AG10803 (cell line): ENCODE measurements at regions not wholly inside any gene's neighbourhood (a gene's known extent, or its start where the extent isn't known, plus 50 kb on each side); places are given as distances from the start of the nearest gene placed in this dataset.
A peak's percentile ranks its signal among the peaks of the same experiment; 100 is the strongest.

ENCODE experiments used
- DNase-seq: peaks from one replicate; pipeline ENCODE4 v3.0.0; 2010; ENCODE audit warnings: low read depth
- H3K4me3 ChIP-seq: 2 replicates; pipeline ENCODE4 v1.5.1; 2011; ENCODE audit warnings: mild to moderate bottlenecking, low read length, control low read depth
- TF ChIP-seq, protein P1 (sequence below): conservative IDR thresholded peaks from 2 replicates; pipeline ENCODE4 v1.5.1; 2011; ENCODE audit warnings: mild to moderate bottlenecking, low read length, control low read depth, inconsistent platforms

DNA sequence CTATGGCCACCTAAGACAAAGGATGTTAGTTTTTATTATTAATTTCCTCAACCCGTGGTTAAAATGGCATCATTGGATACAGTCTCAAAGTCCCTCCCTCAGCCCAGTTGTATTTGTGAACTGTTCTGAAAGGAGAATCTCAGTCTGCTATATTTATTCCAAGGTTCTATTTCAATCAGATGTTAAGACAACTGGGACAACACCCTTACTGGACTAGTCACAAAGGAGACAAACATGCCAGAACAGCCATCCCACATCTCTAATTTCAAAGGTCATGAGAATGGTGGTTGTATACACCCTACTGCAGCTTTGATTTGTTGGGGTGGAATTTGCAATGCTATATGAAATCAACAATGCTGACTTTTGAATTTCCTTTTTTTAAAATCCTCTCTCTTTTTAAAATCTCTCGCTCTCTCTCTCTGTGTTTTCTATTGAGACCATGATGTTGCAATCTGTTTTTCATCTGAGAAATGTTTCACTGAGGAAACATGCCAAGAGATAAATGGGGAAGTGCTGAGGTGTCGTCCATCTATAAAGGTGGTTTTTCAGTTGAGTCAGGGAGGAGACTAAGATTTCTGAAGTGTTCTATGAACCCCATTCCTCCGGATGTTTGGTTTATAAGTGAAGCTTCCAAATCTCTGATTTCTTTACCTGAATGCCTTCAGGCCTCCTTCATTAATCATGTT, 201.5 kb upstream of the GATB start:
- DNase-seq = no peak
- TF ChIP-seq, protein P1, sequence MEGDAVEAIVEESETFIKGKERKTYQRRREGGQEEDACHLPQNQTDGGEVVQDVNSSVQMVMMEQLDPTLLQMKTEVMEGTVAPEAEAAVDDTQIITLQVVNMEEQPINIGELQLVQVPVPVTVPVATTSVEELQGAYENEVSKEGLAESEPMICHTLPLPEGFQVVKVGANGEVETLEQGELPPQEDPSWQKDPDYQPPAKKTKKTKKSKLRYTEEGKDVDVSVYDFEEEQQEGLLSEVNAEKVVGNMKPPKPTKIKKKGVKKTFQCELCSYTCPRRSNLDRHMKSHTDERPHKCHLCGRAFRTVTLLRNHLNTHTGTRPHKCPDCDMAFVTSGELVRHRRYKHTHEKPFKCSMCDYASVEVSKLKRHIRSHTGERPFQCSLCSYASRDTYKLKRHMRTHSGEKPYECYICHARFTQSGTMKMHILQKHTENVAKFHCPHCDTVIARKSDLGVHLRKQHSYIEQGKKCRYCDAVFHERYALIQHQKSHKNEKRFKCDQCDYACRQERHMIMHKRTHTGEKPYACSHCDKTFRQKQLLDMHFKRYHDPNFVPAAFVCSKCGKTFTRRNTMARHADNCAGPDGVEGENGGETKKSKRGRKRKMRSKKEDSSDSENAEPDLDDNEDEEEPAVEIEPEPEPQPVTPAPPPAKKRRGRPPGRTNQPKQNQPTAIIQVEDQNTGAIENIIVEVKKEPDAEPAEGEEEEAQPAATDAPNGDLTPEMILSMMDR = no peak
- no peak overlapping the region for H3K4me3 ChIP-seq

DNA sequence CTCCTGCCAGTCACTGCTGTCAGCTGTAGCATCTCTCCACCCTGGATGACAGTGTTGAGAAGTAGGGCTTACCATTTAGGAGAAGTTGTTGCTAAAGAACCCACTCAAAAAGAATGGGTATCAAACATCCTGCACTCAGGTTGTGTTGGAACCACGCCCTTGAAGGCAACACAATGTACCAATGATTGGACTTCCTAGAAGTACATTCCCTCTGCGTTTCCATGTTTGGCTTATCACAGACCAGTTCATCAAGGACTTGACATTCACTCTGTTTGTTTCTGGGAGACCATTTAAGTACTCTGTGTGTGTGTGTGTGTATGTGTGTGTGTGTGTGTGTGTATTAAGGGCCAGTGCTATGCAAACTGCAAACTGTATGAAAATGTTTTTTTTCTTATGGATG, 200.6 kb upstream of the GATB start:
- no peak for DNase-seq
- TF ChIP-seq, protein P1 = no peak
- no peak overlapping the region for H3K4me3 ChIP-seq

DNA sequence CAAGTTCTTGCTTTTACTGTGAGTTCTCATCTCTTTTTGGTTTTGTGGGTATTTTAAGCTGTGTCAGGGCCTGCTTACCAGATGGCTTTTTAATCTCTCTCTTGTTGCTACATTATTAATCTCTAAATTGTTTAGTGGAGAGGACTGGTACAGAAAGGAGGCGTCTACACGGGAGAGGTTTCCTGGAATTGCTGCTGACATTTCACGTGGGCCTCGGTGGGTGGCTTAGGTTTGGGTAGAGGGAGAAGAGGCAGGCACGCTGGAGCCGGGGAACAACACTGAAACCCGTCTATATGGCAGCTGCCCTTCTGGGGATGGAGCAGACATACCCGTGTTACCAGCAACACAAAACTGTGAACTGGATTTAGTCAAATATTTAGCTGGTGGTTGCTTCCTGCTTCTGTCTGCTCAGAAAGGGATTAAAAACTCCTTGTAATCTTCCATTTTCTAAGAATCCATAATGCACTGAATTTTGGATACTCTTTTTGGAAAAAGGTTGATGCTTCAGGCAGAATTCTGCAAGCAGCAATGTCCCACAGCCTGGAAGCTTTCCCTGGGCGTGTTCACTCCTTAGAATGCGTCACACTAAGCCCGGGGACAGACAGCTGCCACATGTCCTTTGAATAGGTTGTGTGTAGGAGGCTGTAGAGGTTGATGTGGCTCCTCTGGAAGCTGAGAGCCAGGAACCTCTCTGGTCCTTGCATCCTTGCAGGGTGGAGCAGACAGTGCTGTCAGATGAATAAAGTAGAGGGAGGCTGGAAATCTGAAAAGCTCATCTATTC, 199.8 kb upstream of the GATB start:
- TF ChIP-seq, protein P1 = no peak
- no peak overlapping the region for H3K4me3 ChIP-seq
- DNase-seq = no peak

DNA sequence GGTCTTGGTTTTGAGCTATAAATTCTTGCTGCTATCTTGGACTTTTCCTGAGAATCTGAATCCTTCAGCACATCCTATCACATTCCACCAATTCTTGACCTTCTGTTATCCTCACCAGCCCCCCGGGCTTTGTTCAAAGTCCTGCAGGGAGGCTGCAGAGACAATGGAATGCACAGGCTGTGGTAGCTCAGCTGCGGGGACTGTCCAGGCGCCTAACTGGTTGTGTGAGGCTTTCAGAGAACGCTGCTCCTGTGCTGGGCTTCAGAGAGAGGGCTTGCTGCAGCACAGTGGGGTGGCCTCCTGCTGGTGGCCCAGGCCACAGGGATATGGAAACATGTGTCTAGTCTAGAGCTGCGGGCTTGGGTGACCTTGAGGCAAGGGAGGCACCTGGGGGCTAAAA, 196.3 kb upstream of the GATB start:
- TF ChIP-seq, protein P1 = no peak
- H3K4me3 ChIP-seq = no peak overlapping the region
- DNase-seq = peak; percentile 20

DNA sequence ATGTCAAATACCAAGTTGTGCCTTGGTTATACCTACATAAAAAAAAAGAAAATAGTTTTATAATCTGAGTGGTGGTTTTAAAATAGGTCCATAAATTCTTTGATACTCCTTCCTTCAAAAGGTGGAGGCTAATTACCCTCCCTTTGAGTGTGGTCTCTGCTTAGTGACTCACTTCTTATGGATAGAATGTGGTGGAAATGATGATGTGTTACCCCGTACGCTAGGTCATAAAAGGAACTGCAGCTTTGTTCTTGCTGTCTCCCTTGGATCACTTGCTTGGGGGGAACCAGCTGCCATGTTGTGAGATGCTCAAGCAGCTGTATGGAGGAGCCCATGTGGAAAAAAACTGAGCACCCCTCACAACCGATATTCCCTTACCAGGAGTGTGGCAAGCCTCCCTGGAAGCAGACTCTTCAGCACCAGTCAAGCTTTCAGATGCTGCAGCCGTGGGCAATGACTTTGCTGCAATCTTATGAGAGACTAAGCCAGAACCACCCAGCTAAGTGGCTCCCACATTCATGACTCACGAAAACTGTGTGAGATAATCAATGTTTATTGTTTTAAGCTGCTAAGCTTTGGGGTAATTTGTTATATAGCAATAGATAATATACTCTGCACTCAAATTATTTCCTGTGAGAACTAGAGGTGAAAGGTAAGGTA, 195.0 kb upstream of the GATB start:
- DNase-seq = peak; percentile 27
- TF ChIP-seq, protein P1 = no peak
- no peak overlapping the region for H3K4me3 ChIP-seq

DNA sequence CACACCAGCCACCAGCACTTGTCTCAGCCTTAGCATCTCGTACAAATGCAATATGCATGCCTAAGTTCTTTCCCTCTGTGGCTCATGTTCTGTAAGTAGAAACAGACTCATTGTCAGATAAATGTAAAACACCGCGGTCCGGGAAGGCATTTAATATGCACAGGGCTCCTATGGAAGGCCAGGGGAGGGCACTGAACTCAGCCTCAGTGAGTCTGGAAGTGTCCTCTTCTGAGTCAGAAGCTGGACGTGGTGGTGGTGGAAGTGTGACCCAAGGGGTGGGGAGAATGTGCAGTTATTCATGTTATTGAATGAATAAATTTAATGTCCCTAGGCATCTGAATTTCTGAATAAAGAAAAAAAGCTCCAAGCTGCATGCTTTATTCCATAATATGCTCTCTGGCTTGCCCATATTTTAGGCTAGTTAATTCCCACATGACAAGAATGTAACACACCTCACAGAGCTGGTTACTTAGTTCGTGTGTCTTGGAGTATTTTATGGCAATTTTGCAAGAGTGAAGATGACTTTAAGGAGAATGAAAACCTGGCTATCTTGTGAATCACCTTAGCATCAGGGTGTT, 193.1 kb upstream of the GATB start:
- TF ChIP-seq, protein P1 = no peak
- H3K4me3 ChIP-seq = no peak overlapping the region
- DNase-seq = no peak
